ENCODE measurements at regions not wholly inside any gene's neighbourhood (a gene's known extent, or its start where the extent isn't known, plus 50 kb on each side); places are given as distances from the start of the nearest gene placed in this dataset.

DNA sequence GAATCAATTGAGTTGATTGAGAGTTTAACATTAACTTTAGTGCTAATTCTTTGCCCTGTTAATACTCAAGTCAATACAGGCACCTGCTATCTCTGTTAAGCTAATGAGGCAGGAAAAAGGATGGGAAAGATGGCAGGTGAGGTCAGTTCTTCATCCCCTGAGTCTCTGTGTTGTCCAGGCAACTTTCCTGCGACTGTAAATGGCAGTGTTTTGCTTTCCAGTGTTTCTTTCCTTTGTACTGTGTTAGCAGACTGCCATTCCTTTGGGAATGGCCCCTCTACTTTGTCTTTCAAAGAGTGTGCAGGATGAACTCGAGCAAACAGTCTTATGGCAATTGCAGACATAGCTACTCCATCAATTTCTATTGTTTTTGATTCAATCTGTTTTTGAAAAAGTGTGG is 202.2 kb upstream of the VLDLR start:
- TF ChIP-seq TAF1 (IDR thresholded peaks at IDR 0.05; ENCODE audit: low read depth) (no peak), TCF12 (IDR thresholded peaks at IDR 0.05; ENCODE audit: low read depth) (no peak), CEBPB (IDR thresholded peaks at IDR 0.05) (no peak), YY1 (IDR thresholded peaks at IDR 0.05; ENCODE audit: low read depth) (no peak), FOXM1 (IDR thresholded peaks at IDR 0.05; ENCODE audit: borderline replicate concordance, low read depth) (no peak), MAX (IDR thresholded peaks at IDR 0.05) (no peak), REST (IDR thresholded peaks at IDR 0.05; ENCODE audit: low read depth) (no peak), ZBTB7A (IDR thresholded peaks at IDR 0.05; ENCODE audit: low read depth) (no peak), EP300 (IDR thresholded peaks at IDR 0.05; ENCODE audit: borderline replicate concordance) (no peak)
